GM12865 (cell line): ENCODE measurements at regions not wholly inside any gene's neighbourhood (a gene's known extent, or its start where the extent isn't known, plus 50 kb on each side); places are given as distances from the start of the nearest gene placed in this dataset.
"Not testable (repeated sequence)": the region's sequence is repeated elsewhere in the genome, so short reads cannot be mapped to it uniquely, and the experiment has no call there.

Experiments used
- DNase-seq: peaks from one replicate; pipeline ENCODE4 v3.0.0; 2010; ENCODE audit warnings: low read depth
- H3K4me3 ChIP-seq: 2 replicates; pipeline ENCODE4 v1.5.1; 2011; ENCODE audit warnings: mild to moderate bottlenecking, low read depth, low read length, control low read depth
- CTCF ChIP-seq: IDR thresholded peaks from 2 replicates; pipeline ENCODE4 v1.5.1; 2011; ENCODE audit warnings: low read length, control low read depth, low read depth, inconsistent platforms; ENCODE audit not compliant: insufficient read depth; ENCODE audit errors: missing control alignments

DNA sequence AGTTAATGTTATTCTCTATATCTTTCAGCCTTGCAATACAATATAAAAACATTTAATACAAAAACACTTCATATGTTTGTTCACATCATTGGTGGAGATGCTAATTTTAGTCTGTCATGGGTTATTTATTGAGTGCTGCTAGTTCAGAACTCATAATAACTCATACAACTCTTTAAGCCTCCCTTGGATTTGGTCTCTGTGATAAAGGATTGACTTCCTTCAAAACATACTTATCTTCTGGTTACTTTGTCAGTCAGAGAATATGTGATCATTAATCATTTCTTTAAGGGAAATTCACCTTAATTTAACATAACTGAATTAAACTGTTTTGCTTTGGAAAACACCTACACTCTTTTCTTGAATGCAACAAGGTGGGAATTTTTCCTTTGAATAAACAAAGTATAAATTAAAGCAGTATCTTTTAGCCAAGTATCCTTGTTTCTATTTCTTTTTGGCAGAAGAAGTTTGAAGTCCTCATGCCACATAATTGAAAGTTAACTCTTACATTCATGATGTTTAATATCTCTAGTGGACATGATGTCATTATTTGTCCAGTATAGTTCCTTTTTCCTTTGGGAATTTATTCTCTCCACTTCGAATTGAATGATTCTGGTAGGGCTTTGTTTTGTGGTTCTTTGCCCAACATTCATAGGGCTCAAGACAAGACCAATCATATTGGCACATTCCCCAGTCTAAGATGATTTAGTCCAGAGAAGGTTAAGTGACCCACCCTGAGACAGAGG, 133.2 kb upstream of the CENPW start:
- no peak overlapping the region for H3K4me3 ChIP-seq
- DNase-seq = no peak
- no peak for TF ChIP-seq CTCF

DNA sequence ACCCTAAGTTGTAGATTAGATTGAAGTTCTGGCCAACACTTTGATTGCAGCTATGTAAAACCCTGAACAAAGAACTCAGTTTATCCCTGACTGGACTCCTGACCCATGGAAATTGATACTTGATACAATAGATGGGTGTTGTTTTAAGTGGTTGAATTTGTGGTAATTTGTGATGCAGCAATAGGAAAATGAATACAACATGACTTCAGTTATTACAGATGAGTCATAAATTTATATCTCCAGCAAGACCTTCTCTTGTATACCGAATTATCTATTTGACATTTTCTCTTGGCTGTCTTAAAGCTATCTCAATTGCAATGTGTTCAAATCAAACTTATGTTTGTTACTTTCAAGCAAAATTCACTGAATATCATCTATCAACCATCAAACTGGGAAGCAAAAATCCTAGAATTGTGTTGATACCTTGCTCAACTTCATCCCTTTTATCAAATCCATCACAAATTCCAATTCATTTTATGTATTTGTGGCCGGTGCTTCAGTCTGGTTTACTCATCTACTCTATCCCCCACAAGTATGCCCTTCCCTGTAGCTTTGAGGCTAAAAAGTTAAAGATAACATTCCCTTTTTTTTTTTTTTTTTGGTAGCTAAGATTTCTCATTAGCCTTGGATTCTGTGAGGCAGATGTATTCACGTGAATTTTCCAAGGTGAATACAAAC, 129.4 kb upstream of the CENPW start:
- no peak for DNase-seq
- TF ChIP-seq CTCF = no peak
- H3K4me3 ChIP-seq = no peak overlapping the region

GRCh38 chr6:126217497-126217896, 122.4 kb upstream of the CENPW start:
- DNase-seq = no peak
- TF ChIP-seq CTCF = no peak

GRCh38 chr6:126220901-126221300, 119.0 kb upstream of the CENPW start:
- H3K4me3 ChIP-seq, DNase-seq: not testable (repeated sequence)

More at GRCh38 chr6:126217497-126217896, 122.4 kb upstream of the CENPW start:
- no peak overlapping the region for H3K4me3 ChIP-seq

GRCh38 chr6:126227833-126228702, 111.8 kb upstream of the CENPW start:
- no peak for DNase-seq
- H3K4me3 ChIP-seq = no peak overlapping the region
- no peak for TF ChIP-seq CTCF

DNA sequence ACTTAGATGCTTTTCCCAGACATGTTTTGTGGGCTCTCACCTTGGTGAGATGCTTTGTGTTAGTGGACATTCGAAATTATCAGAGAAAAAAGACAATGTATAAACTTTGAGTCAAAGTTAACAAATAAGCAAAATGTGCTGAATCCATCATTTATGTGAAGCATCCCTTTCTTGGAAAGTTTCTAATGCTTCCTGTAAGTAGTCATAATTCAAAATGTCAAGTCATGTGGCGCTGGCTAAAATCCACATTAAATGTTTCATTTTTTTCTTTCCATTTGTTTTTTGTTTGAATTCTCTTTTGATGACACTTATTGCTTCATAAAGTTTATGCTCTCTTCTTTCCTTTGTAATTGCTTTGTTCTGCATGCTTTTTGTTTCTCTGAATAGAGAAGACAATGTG, 107.2 kb upstream of the CENPW start:
- DNase-seq = no peak
- TF ChIP-seq CTCF = no peak
- no peak overlapping the region for H3K4me3 ChIP-seq

- no peak for DNase-seq
- no peak overlapping the region for H3K4me3 ChIP-seq
- no peak for TF ChIP-seq CTCF
These were observed 106.7 kb upstream of the CENPW start for GRCh38 chr6:126233192-126233591.
